Uterus (tissue), 2 donors: ENCODE measurements at regions not wholly inside any gene's neighbourhood (a gene's known extent, or its start where the extent isn't known, plus 50 kb on each side); places are given as distances from the start of the nearest gene placed in this dataset.
"Not testable (repeated sequence)": the region's sequence is repeated elsewhere in the genome, so short reads cannot be mapped to it uniquely, and the experiment has no call there.

Experiments used
- CTCF ChIP-seq, 4 experiments: fragments of 200-600 bp in 2 of 4; fragments of 450-650 bp in 2 of 4; sonication (generic) in 2 of 4; IDR thresholded peaks; one replicate each; pipeline ENCODE4 v1.5.1; 2016 to 2019; ENCODE audit warnings: antibody characterized with exemption in 4 of 4, mild to moderate bottlenecking in 2 of 4, moderate library complexity in 1 of 4
- POLR2A ChIP-seq, 2 donors: fragments of 450-650 bp; IDR thresholded peaks; one replicate each; pipeline ENCODE4 v1.6.1; 2016; ENCODE audit warnings: antibody characterized with exemption in 2 of 2, mild to moderate bottlenecking in 1 of 2, moderate library complexity in 1 of 2

- not testable (repeated sequence) for TF ChIP-seq POLR2A, CTCF (IDR thresholded peaks at IDR 0.05)
These were observed 107.0 kb upstream of the FRMD1 start for GRCh38 chr6:168186018-168186417.
